ENCODE measurements at regions not wholly inside any gene's neighbourhood (a gene's known extent, or its start where the extent isn't known, plus 50 kb on each side); places are given as distances from the start of the nearest gene placed in this dataset.

- TF ChIP-seq CTCF (conservative IDR thresholded peaks at IDR 0.05; ENCODE audit: low read length): no peak
- TF ChIP-seq EZH2phosphoT487 (IDR thresholded peaks at IDR 0.05; ENCODE audit: borderline replicate concordance): no peak
These were observed 316.4 kb downstream of the GBA3 start for GRCh38 chr4:23009093-23009492.
